WERI-Rb-1 (cell line): ENCODE measurements at regions not wholly inside any gene's neighbourhood (a gene's known extent, or its start where the extent isn't known, plus 50 kb on each side); places are given as distances from the start of the nearest gene placed in this dataset.

Experiments used
- DNase-seq: peaks from one replicate; pipeline ENCODE4 v3.0.0-alpha.2; 2020
- H3K27ac ChIP-seq: fragments of 250-450 bp; sonication (Bioruptor Pico); 2 replicates; pipeline ENCODE4 v1.5.1; 2020; ENCODE audit warnings: mild to moderate bottlenecking, moderate library complexity
- H3K27me3 ChIP-seq: fragments of 250-450 bp; sonication (Bioruptor Pico); 2 replicates; pipeline ENCODE4 v1.5.1; 2021; ENCODE audit warnings: mild to moderate bottlenecking, low read depth, moderate library complexity; ENCODE audit not compliant: insufficient read depth, severe bottlenecking
- H3K36me3 ChIP-seq: fragments of 250-450 bp; sonication (Bioruptor Pico); 2 replicates; pipeline ENCODE4 v1.5.1; 2020; ENCODE audit warnings: mild to moderate bottlenecking, moderate library complexity
- H3K4me3 ChIP-seq: 2 replicates; pipeline ENCODE4 v1.5.1; 2011; ENCODE audit warnings: low read depth, mild to moderate bottlenecking, control low read depth, low read length
- H3K9me3 ChIP-seq: fragments of 250-450 bp; sonication (Bioruptor Pico); 2 replicates; pipeline ENCODE4 v1.5.1; 2021; ENCODE audit warnings: mild to moderate bottlenecking, moderate library complexity; ENCODE audit not compliant: severe bottlenecking
- CTCF ChIP-seq: IDR thresholded peaks from 2 replicates; pipeline ENCODE4 v1.5.1; 2011; ENCODE audit warnings: low read depth, mild to moderate bottlenecking, control low read depth, inconsistent platforms, low read length

DNA sequence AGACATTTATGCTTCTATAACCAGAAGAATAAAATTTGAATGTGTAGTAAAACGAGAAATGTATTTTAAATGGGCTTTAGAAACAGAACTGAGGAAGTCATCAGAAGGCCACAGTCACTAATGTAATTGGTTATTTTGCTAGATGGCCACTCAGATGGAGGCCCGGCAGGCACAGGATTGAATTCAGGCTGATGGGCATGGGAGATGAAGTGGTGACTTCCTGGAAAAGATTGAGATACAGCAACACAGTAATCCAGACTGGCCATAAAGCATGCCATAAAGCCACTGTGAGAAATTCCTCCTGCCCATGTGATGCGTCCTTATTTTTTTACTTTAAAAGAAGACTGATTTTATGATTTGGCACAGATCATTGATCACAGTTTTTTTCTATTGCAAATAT, 297.7 kb downstream of the ICOS start:
- TF ChIP-seq CTCF, result no peak
- DNase-seq, result no peak
- H3K4me3 ChIP-seq, result no peak overlapping the region
- H3K27ac ChIP-seq, result no peak overlapping the region
- no peaks in the 10 kb centered on the region for H3K9me3 ChIP-seq
- H3K36me3 ChIP-seq, result no peaks in the 10 kb centered on the region
- H3K27me3 ChIP-seq, result peaks cover 3% of the 10 kb centered on the region

GRCh38 chr2:204234879-204235278, 298.3 kb downstream of the ICOS start:
- no peaks in the 10 kb centered on the region for H3K9me3 ChIP-seq
- no peak overlapping the region for H3K27ac ChIP-seq
- H3K4me3 ChIP-seq, result no peak overlapping the region
- H3K36me3 ChIP-seq, result no peaks in the 10 kb centered on the region
- peaks cover 3% of the 10 kb centered on the region for H3K27me3 ChIP-seq
- TF ChIP-seq CTCF, result no peak
- DNase-seq, result no peak

- no peak overlapping the region for H3K27ac ChIP-seq
- H3K27me3 ChIP-seq, result no peaks in the 10 kb centered on the region
- no peak for TF ChIP-seq CTCF
- DNase-seq, result no peak
- H3K36me3 ChIP-seq, result no peaks in the 10 kb centered on the region
- H3K9me3 ChIP-seq, result no peaks in the 10 kb centered on the region
- no peak overlapping the region for H3K4me3 ChIP-seq
These were observed 300.9 kb downstream of the ICOS start for GRCh38 chr2:204237416-204237815.

DNA sequence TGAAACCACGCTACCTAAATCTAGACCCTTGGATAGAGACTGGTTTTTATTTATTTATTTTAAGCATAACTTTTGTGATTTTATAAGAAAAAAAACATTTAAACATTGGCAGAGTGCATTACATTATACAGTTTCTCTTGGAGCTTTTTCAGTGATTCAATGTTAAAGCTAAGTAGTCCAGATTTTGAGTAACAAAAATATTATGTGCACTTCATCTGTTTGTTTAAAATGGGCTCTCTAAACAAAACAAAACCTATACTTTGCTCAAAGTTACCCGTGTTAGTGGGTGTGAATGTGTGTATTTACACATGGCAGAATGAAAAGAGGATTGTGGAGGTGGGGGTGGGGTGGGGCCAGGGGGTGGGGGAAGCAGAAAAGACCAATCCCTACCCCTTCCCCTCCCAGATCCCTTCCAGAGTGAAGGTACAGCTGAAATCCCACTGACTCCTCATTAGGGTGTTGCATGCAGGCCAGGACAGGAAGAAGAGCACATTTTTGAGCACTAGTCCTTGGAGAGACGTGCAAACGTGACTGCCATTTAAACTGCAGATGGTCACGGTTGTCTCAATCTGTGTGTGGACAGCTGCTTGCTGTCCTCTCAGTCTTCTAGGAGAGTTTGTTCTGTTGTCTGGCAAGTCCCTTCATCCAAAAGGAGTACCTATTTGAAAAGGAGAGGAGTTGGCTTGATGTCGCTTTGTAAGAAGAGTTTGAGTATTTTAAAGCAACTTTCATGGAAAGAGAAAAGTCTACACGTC, 303.0 kb downstream of the ICOS start:
- Histone ChIP-seq H3K27me3 (no peaks in the 10 kb centered on the region), H3K27ac (no peak overlapping the region), H3K9me3 (no peaks in the 10 kb centered on the region), H3K36me3 (no peaks in the 10 kb centered on the region), H3K4me3 (no peak overlapping the region)
- DNase-seq, result no peak
- no peak for TF ChIP-seq CTCF

GRCh38 chr2:204240961-204241360, 304.3 kb upstream of the PARD3B start:
- no peak for TF ChIP-seq CTCF
- Histone ChIP-seq H3K9me3 (no peaks in the 10 kb centered on the region), H3K27me3 (no peaks in the 10 kb centered on the region), H3K36me3 (no peaks in the 10 kb centered on the region), H3K4me3 (no peak overlapping the region), H3K27ac (no peak overlapping the region)
- no peak for DNase-seq

GRCh38 chr2:204249437-204249836, 295.8 kb upstream of the PARD3B start:
- Histone ChIP-seq H3K27me3 (no peaks in the 10 kb centered on the region), H3K9me3 (no peaks in the 10 kb centered on the region), H3K36me3 (no peaks in the 10 kb centered on the region), H3K27ac (no peak overlapping the region), H3K4me3 (no peak overlapping the region)
- no peak for TF ChIP-seq CTCF
- DNase-seq, result no peak
